SH-SY5Y (cell line): ENCODE measurements at regions not wholly inside any gene's neighbourhood (a gene's known extent, or its start where the extent isn't known, plus 50 kb on each side); places are given as distances from the start of the nearest gene placed in this dataset.

Source experiments
- GATA2 ChIP-seq: IDR thresholded peaks from 2 replicates; pipeline ENCODE4 v1.6.1; 2011; ENCODE audit warnings: mild to moderate bottlenecking, low read depth, low read length
- GATA3 ChIP-seq: IDR thresholded peaks from 2 replicates; pipeline ENCODE4 v1.6.1; 2011; ENCODE audit warnings: low read depth, mild to moderate bottlenecking, low read length, moderate library complexity

DNA sequence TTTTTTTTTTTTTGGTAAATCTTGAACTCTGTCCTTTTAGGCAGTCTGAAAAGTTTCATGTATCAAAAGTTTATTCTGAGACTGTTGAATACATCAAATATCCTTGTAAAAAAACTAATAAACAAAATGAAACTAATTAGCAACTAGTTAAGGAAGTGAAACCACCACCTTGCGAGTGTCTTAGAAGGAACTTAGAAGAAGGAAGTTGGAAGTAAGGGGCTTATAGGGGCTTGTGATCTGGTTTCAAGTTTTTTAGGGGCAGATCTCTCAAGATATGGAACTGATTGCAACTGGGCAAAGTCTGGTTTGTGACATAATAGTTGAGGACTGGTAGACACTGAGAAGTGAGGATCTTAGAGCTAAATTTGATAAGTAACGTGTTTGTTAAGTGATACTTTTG lies 748.8 kb downstream of the C12orf50 start:
- no peak for TF ChIP-seq GATA3
- no peak for TF ChIP-seq GATA2
